HepG2 (cell line): ENCODE measurements at regions not wholly inside any gene's neighbourhood (a gene's known extent, or its start where the extent isn't known, plus 50 kb on each side); places are given as distances from the start of the nearest gene placed in this dataset.

Experiments
- ATF7 ChIP-seq, 2 experiments: fragments of 450-650 bp in 1 of 2; sonication (generic) in 1 of 2; formaldehyde crosslinking in 1 of 2; IDR thresholded peaks; 2 replicates each; pipeline versions ENCODE4 v1.4.0 to v1.6.1; 2016 to 2020; ENCODE audit warnings: antibody characterized with exemption in 1 of 2, mild to moderate bottlenecking in 1 of 2, missing genetic modification reagents in 1 of 2
- HCFC1 ChIP-seq: fragments of 150-350 bp; IDR thresholded peaks from 2 replicates; pipeline ENCODE4 v1.6.1; 2014; ENCODE audit warnings: low read depth, low read length
- HNRNPH1 ChIP-seq: fragments of 200-400 bp; formaldehyde crosslinking; optimal IDR thresholded peaks from 2 replicates; pipeline ENCODE3; 2017; ENCODE audit warnings: mild to moderate bottlenecking, low read depth, low read length
- KDM2A ChIP-seq: sonication (generic); formaldehyde crosslinking; IDR thresholded peaks from 2 replicates; pipeline ENCODE4 v1.4.0; 2020; ENCODE audit warnings: low read depth, missing genetic modification reagents, borderline replicate concordance
- KLF9 ChIP-seq: IDR thresholded peaks from 2 replicates; pipeline ENCODE4 v1.6.1; 2016; ENCODE audit warnings: low read depth
- MEIS2 ChIP-seq: sonication (generic); formaldehyde crosslinking; IDR thresholded peaks from 2 replicates; pipeline ENCODE4 v1.9.0; 2021; ENCODE audit warnings: mild to moderate bottlenecking, missing genetic modification reagents
- NFKB2 ChIP-seq: sonication (generic); formaldehyde crosslinking; IDR thresholded peaks from 2 replicates; pipeline ENCODE4 v1.4.0; 2020; ENCODE audit warnings: missing genetic modification reagents, borderline replicate concordance
- NONO ChIP-seq, 2 experiments: fragments of 450-650 bp in 1 of 2; sonication (generic) in 1 of 2; formaldehyde crosslinking in 1 of 2; IDR thresholded peaks in 1 of 2; conservative IDR thresholded peaks in 1 of 2; 2 replicates each; pipeline versions ENCODE4 v1.6.1 to v1.8.0; 2017 to 2022; ENCODE audit warnings: mild to moderate bottlenecking in 1 of 2, missing genetic modification reagents in 1 of 2, moderate library complexity in 1 of 2
- RBM39 ChIP-seq: fragments of 200-400 bp; formaldehyde crosslinking; IDR thresholded peaks from one replicate; pipeline ENCODE4 v1.6.1; 2018; ENCODE audit warnings: antibody characterized with exemption, mild to moderate bottlenecking, low read depth, low read length; ENCODE audit not compliant: poor library complexity, severe bottlenecking
- RFXAP ChIP-seq: sonication (generic); formaldehyde crosslinking; IDR thresholded peaks from 2 replicates; pipeline ENCODE4 v1.4.0; 2020; ENCODE audit warnings: missing genetic modification reagents, borderline replicate concordance
- SAP130 ChIP-seq: IDR thresholded peaks from 2 replicates; pipeline ENCODE4 v1.6.1; 2016; ENCODE audit warnings: low read depth
- SNAI1 ChIP-seq: sonication (generic); formaldehyde crosslinking; IDR thresholded peaks from 2 replicates; pipeline ENCODE4 v1.5.0; 2020; ENCODE audit warnings: mild to moderate bottlenecking, missing genetic modification reagents, borderline replicate concordance
- TBX2 ChIP-seq: sonication (generic); formaldehyde crosslinking; IDR thresholded peaks from 2 replicates; pipeline ENCODE4 v1.5.0; 2020; ENCODE audit warnings: missing genetic modification reagents, mild to moderate bottlenecking, borderline replicate concordance
- ZBTB34 ChIP-seq: sonication (generic); formaldehyde crosslinking; IDR thresholded peaks from 2 replicates; pipeline ENCODE4 v1.8.0; 2022; ENCODE audit warnings: mild to moderate bottlenecking, missing genetic modification reagents
- ZC3H13 ChIP-seq: sonication (generic); formaldehyde crosslinking; IDR thresholded peaks from 2 replicates; pipeline ENCODE4 v1.8.1; 2023; ENCODE audit warnings: mild to moderate bottlenecking, missing genetic modification reagents, moderate library complexity
- ZNF232 ChIP-seq: sonication (generic); formaldehyde crosslinking; IDR thresholded peaks from 2 replicates; pipeline ENCODE4 v1.4.0; 2020; ENCODE audit warnings: missing genetic modification reagents, borderline replicate concordance
- ZNF251 ChIP-seq: sonication (generic); formaldehyde crosslinking; IDR thresholded peaks from 2 replicates; pipeline ENCODE4 v1.9.0; 2021; ENCODE audit warnings: mild to moderate bottlenecking, missing genetic modification reagents
- ZNF451 ChIP-seq: sonication (generic); formaldehyde crosslinking; IDR thresholded peaks from 2 replicates; pipeline ENCODE4 v1.5.0; 2020; ENCODE audit warnings: mild to moderate bottlenecking, missing genetic modification reagents
- ZNF619 ChIP-seq: sonication (generic); formaldehyde crosslinking; IDR thresholded peaks from 2 replicates; pipeline ENCODE4 v1.4.0; 2020; ENCODE audit warnings: mild to moderate bottlenecking, missing genetic modification reagents
- ZNF768 ChIP-seq: sonication (generic); formaldehyde crosslinking; IDR thresholded peaks from 2 replicates; pipeline ENCODE4 v1.4.0; 2020; ENCODE audit warnings: missing genetic modification reagents
- ZNF790 ChIP-seq: sonication (generic); formaldehyde crosslinking; IDR thresholded peaks from 2 replicates; pipeline ENCODE4 v1.8.0; 2022; ENCODE audit warnings: missing genetic modification reagents, mild to moderate bottlenecking, borderline replicate concordance
- TF ChIP-seq, protein P1 (sequence below), 2 experiments: sonication (generic) in 1 of 2; formaldehyde crosslinking in 1 of 2; IDR thresholded peaks; 2 replicates each; pipeline versions ENCODE4 v1.4.0 to v1.6.1; 2016 to 2020; ENCODE audit warnings: borderline replicate concordance in 1 of 2, low read depth in 1 of 2, mild to moderate bottlenecking in 1 of 2, missing genetic modification reagents in 1 of 2
- TF ChIP-seq, protein P2 (sequence below): IDR thresholded peaks from 2 replicates; pipeline ENCODE4 v1.6.1; 2016; ENCODE audit warnings: missing compliant biosample characterization, missing genetic modification reagents, borderline replicate concordance

DNA sequence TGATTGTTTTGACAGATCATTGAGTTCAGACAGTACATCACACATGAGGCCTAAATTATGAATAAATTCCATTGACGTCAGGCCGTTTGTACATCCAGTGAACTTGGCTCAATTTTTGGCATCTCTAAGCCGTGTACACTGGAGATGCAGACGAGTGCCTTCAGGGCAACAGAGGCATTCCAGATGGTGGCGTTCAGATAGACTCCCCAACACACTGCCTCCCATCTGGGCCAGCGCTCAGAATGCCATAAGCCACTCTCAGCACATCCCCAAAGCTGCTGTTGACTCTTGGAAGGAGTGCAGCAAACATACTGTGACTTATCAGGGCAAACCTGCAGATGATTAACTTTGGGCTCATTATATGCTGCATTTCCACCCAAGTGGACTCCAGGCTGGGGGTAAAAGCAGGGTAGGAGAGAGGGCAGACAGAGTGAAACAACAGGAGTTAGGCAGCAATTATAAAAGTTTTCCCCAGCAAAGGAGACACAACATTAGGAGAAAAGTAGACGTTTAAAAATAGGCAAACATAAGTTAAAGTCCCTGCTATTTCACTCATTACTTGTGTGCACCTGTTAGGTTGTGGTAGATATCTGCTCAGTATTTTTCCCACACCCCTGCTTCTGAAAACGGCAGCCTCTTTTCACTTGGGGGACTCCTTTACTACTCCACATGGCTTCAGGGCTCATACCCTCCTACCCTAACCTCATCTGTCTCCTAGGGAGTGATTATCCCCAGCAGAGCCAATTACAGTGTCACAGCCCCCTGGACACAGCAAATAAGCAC is 60.2 kb upstream of the PDE3B start (continued):
- TF ChIP-seq ZBTB34 (CRISPR knock-in tag), result no peak
- no peak for TF ChIP-seq ATF7 (IDR thresholded peaks at IDR 0.05)
- no peak for TF ChIP-seq ATF7 (CRISPR knock-in tag; IDR thresholded peaks at IDR 0.05)
- no peak for TF ChIP-seq ZNF768
- no peak for TF ChIP-seq SNAI1
- peak; percentile 66; the same call in 1 of the 2 replicates for TF ChIP-seq TBX2 (CRISPR knock-in tag)
- no peak for TF ChIP-seq RBM39
- TF ChIP-seq, protein P1, sequence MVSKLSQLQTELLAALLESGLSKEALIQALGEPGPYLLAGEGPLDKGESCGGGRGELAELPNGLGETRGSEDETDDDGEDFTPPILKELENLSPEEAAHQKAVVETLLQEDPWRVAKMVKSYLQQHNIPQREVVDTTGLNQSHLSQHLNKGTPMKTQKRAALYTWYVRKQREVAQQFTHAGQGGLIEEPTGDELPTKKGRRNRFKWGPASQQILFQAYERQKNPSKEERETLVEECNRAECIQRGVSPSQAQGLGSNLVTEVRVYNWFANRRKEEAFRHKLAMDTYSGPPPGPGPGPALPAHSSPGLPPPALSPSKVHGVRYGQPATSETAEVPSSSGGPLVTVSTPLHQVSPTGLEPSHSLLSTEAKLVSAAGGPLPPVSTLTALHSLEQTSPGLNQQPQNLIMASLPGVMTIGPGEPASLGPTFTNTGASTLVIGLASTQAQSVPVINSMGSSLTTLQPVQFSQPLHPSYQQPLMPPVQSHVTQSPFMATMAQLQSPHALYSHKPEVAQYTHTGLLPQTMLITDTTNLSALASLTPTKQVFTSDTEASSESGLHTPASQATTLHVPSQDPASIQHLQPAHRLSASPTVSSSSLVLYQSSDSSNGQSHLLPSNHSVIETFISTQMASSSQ (IDR thresholded peaks at IDR 0.05; ENCODE audit: low read depth), result peak; percentile 92
- TF ChIP-seq, protein P1 (CRISPR knock-in tag; IDR thresholded peaks at IDR 0.05; ENCODE audit: borderline replicate concordance), result peak; percentile 84
- no peak for TF ChIP-seq KDM2A
- peak; percentile 69; the same call in 1 of the 2 replicates for TF ChIP-seq ZNF232 (CRISPR knock-in tag)
- TF ChIP-seq, protein P2, sequence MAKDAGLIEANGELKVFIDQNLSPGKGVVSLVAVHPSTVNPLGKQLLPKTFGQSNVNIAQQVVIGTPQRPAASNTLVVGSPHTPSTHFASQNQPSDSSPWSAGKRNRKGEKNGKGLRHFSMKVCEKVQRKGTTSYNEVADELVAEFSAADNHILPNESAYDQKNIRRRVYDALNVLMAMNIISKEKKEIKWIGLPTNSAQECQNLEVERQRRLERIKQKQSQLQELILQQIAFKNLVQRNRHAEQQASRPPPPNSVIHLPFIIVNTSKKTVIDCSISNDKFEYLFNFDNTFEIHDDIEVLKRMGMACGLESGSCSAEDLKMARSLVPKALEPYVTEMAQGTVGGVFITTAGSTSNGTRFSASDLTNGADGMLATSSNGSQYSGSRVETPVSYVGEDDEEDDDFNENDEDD (CRISPR knock-in tag), result no peak
- 0 out of 2 replicates have a peak, but pooled peaks have one; percentile 38 for TF ChIP-seq ZC3H13 (CRISPR knock-in tag)
- TF ChIP-seq ZNF451 (CRISPR knock-in tag), result no peak
- no peak for TF ChIP-seq NFKB2 (CRISPR knock-in tag)
- TF ChIP-seq ZNF251 (CRISPR knock-in tag), result no peak
- no peak for TF ChIP-seq HNRNPH1
- no peak for TF ChIP-seq RFXAP (CRISPR knock-in tag)
- TF ChIP-seq KLF9, result no peak
- TF ChIP-seq ZNF790 (CRISPR knock-in tag), result 0 out of 2 replicates have a peak, but pooled peaks have one; percentile 35
- no peak for TF ChIP-seq NONO (IDR thresholded peaks at IDR 0.05)
- peak; percentile 57 for TF ChIP-seq NONO (CRISPR knock-in tag; conservative IDR thresholded peaks at IDR 0.05)
- no peak for TF ChIP-seq ZNF619 (CRISPR knock-in tag)
- TF ChIP-seq HCFC1, result no peak
- no peak for TF ChIP-seq MEIS2 (CRISPR knock-in tag)
- peak; percentile 57 for TF ChIP-seq SAP130 (CRISPR knock-in tag)
